Neuronal stem cell (in vitro differentiated cells): ENCODE measurements at regions not wholly inside any gene's neighbourhood (a gene's known extent, or its start where the extent isn't known, plus 50 kb on each side); places are given as distances from the start of the nearest gene placed in this dataset.

Experiments used
- DNase-seq: peaks from one replicate; pipeline ENCODE4 v3.0.0-alpha.2; 2013; ENCODE audit warnings: low spot score
- H2AFZ ChIP-seq: one replicate; pipeline ENCODE4 v1.6.1; 2013; ENCODE audit warnings: mild to moderate bottlenecking, low read length, inconsistent platforms
- H2AK5ac ChIP-seq: 2 replicates; pipeline ENCODE4 v1.6.1; 2013; ENCODE audit warnings: low read depth, mild to moderate bottlenecking, inconsistent platforms, low read length, moderate library complexity, mixed read lengths
- H2BK120ac ChIP-seq: 2 replicates; pipeline ENCODE4 v1.6.1; 2013; ENCODE audit warnings: low read depth, mild to moderate bottlenecking, inconsistent platforms, low read length, moderate library complexity, mixed read lengths
- H2BK12ac ChIP-seq: one replicate; pipeline ENCODE4 v1.6.1; 2013; ENCODE audit warnings: low read length, inconsistent platforms
- H2BK15ac ChIP-seq: 2 replicates; pipeline ENCODE4 v1.6.1; 2013; ENCODE audit warnings: mild to moderate bottlenecking, low read length, inconsistent platforms, mixed read lengths
- H2BK5ac ChIP-seq: one replicate; pipeline ENCODE4 v1.6.1; 2013; ENCODE audit warnings: inconsistent platforms, mild to moderate bottlenecking, low read length, moderate library complexity
- H3K14ac ChIP-seq: one replicate; pipeline ENCODE4 v1.6.1; 2013; ENCODE audit warnings: low read length, inconsistent platforms
- H3K18ac ChIP-seq: 2 replicates; pipeline ENCODE4 v1.6.1; 2013; ENCODE audit warnings: low read length, inconsistent platforms
- H3K23ac ChIP-seq: 2 replicates; pipeline ENCODE4 v1.6.1; 2013; ENCODE audit warnings: low read depth, mild to moderate bottlenecking, mixed read lengths, low read length, inconsistent platforms; ENCODE audit not compliant: poor library complexity
- H3K27ac ChIP-seq: replicated peaks from 3 replicates; pipeline ENCODE4 v1.5.1; 2013; ENCODE audit warnings: low read length, inconsistent platforms
- H3K27me3 ChIP-seq, 3 experiments: 2 replicates each; pipeline ENCODE4 v1.6.1; 2013; ENCODE audit warnings: low read length in 3 of 3, mild to moderate bottlenecking in 2 of 3, inconsistent platforms in 1 of 3, low read depth in 1 of 3, mixed read lengths in 1 of 3, moderate library complexity in 1 of 3; ENCODE audit not compliant: control insufficient read depth in 3 of 3, insufficient read depth in 3 of 3
- H3K36me3 ChIP-seq, 2 donors: replicated peaks in 1 of 2; 2 replicates each; pipeline ENCODE4 v1.6.1; 2013; ENCODE audit warnings: low read length in 2 of 2; ENCODE audit not compliant: control insufficient read depth in 2 of 2, insufficient read depth in 2 of 2
- H3K4ac ChIP-seq: 2 replicates; pipeline ENCODE4 v1.6.1; 2013; ENCODE audit warnings: inconsistent platforms, mild to moderate bottlenecking, low read length, moderate library complexity
- H3K4me1 ChIP-seq, 2 donors: 1 replicate in 1 of 2; 2 replicates in 1 of 2; pipeline ENCODE4 v1.6.1; 2013; ENCODE audit warnings: low read length in 2 of 2, low read depth in 1 of 2; ENCODE audit not compliant: control insufficient read depth in 2 of 2, insufficient read depth in 1 of 2
- H3K4me2 ChIP-seq: one replicate; pipeline ENCODE4 v1.6.1; 2013; ENCODE audit warnings: mild to moderate bottlenecking, low read length, inconsistent platforms; ENCODE audit not compliant: insufficient read depth, poor library complexity, severe bottlenecking
- H3K4me3 ChIP-seq, 2 donors: 2 replicates each; pipeline ENCODE4 v1.5.1; 2013; ENCODE audit warnings: low read length in 2 of 2, mild to moderate bottlenecking in 2 of 2, inconsistent platforms in 1 of 2, moderate library complexity in 1 of 2
- H3K79me1 ChIP-seq: one replicate; pipeline ENCODE4 v1.6.1; 2013; ENCODE audit warnings: low read depth, mild to moderate bottlenecking, inconsistent platforms, low read length, moderate library complexity
- H3K9ac ChIP-seq: one replicate; pipeline ENCODE4 v1.6.1; 2013; ENCODE audit warnings: mild to moderate bottlenecking, low read depth, low read length, inconsistent platforms; ENCODE audit not compliant: poor library complexity
- H3K9me3 ChIP-seq, 2 donors: replicated peaks in 1 of 2; 2 replicates each; pipeline versions ENCODE3 to v1.6.1; 2013; ENCODE audit warnings: low read length in 2 of 2, mild to moderate bottlenecking in 2 of 2, inconsistent platforms in 1 of 2, low read depth in 1 of 2, mixed read lengths in 1 of 2, moderate library complexity in 1 of 2; ENCODE audit not compliant: control insufficient read depth in 2 of 2, insufficient read depth in 1 of 2
- H4K8ac ChIP-seq: one replicate; pipeline ENCODE4 v1.6.1; 2013; ENCODE audit warnings: low read depth, mild to moderate bottlenecking, inconsistent platforms, low read length, moderate library complexity
- H4K91ac ChIP-seq: one replicate; pipeline ENCODE4 v1.6.1; 2013; ENCODE audit warnings: low read length, low read depth, mild to moderate bottlenecking, inconsistent platforms; ENCODE audit not compliant: poor library complexity
- WGBS, 2 donors: extraction: QIAGEN DNeasy Blood & Tissue Kit; methylation state at CpG; one replicate each; pipeline ENCODE4 v1.1.7; 2013; ENCODE audit warnings: missing lambda C conversion rate in 2 of 2, mixed read lengths in 1 of 2; ENCODE audit not compliant: insufficient read length in 2 of 2, insufficient replicate concordance in 1 of 2; ENCODE audit errors: extremely low coverage in 2 of 2; 5-methylcytosine and 5-hydroxymethylcytosine counted together

DNA sequence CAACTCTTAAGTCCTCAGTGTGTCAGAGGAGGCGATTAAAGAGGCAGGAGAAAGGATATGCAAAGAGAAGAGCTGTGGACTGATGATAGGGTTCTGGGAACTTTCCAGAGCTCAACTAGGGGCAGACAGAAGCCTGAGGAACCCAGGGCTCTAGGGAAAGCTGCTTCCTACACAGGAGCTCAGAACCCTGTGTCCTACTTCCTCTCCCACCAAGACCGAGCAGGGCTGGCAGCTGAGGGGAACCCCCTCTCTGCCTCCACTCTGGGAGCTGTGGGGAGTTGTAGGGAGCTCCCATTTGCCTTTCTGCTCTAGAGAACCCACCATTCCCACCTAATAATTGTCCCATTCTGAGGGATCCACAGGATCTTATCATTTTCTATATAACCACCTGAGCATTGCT, 674.3 kb downstream of the ACTL7B start:
- Histone ChIP-seq H3K9me3 (no peaks in the 10 kb centered on the region), H2BK12ac (no peak overlapping the region), H2BK120ac (no peak overlapping the region), H3K27ac (no peak overlapping the region), H3K4ac (no peak overlapping the region), H2AK5ac (no peak overlapping the region), H3K79me1 (no peaks in the 10 kb centered on the region), H2AFZ (no peak overlapping the region), H3K23ac (no peak overlapping the region), H2BK5ac (no peak overlapping the region), H3K9ac (no peak overlapping the region), H3K14ac (no peak overlapping the region), H4K91ac (no peak overlapping the region), H3K27me3 (no peaks in the 10 kb centered on the region), H3K4me1 (no peaks in the 10 kb centered on the region), H3K4me3 (no peak overlapping the region), H3K4me2 (no peak overlapping the region), H3K36me3 (no peaks in the 10 kb centered on the region), H2BK15ac (no peak overlapping the region), H4K8ac (no peak overlapping the region), H3K18ac (no peak overlapping the region)
- no peak for DNase-seq
- no CpG with 5 or more reads among the region's 2 CpGs for WGBS, 2 donors

- H4K91ac ChIP-seq = no peak overlapping the region
- H3K36me3 ChIP-seq = no peaks in the 10 kb centered on the region
These were observed 675.2 kb downstream of the ACTL7B start for GRCh38 chr9:108180541-108180940.

DNA sequence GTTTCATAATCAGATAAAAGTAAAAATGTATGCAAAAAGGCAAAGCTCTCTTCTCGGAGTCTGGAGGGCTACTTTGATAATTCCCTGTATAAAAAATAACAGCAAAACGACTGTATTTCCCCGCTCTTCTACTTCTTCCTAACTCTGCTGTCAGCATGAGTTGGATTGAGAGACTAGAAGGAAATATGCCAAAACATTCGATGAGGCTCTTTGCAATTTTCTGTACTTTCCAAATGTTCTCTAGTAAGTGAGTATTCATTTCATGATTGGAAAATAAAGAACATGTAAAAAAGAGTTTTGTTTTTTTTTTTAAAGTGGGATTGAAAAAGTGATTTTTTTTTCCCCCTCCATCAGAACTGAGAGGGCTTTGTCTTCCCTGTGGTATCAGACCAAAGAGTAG, 677.5 kb downstream of the ACTL7B start:
- H3K36me3 ChIP-seq = no peaks in the 10 kb centered on the region
- no peak overlapping the region for H3K4ac ChIP-seq
- no peak overlapping the region for H4K8ac ChIP-seq
- H4K91ac ChIP-seq = no peak overlapping the region
- H3K4me3 ChIP-seq = no peak overlapping the region
- H3K14ac ChIP-seq = no peak overlapping the region
- no peaks in the 10 kb centered on the region for H3K27me3 ChIP-seq
- H2BK15ac ChIP-seq = no peak overlapping the region
- no peak overlapping the region for H3K27ac ChIP-seq
- no peak overlapping the region for H2AFZ ChIP-seq
- H2BK12ac ChIP-seq = no peak overlapping the region
- no peak for DNase-seq
- no peak overlapping the region for H3K18ac ChIP-seq
- no peak overlapping the region for H3K9ac ChIP-seq
- H2BK120ac ChIP-seq = no peak overlapping the region
- no peaks in the 10 kb centered on the region for H3K4me1 ChIP-seq
- no peak overlapping the region for H2AK5ac ChIP-seq
- no peaks in the 10 kb centered on the region for H3K79me1 ChIP-seq
- no peaks in the 10 kb centered on the region for H3K9me3 ChIP-seq
- no peak overlapping the region for H2BK5ac ChIP-seq
- no peak overlapping the region for H3K23ac ChIP-seq
- WGBS, 2 donors = no CpG with 5 or more reads among the region's 4 CpGs
- H3K4me2 ChIP-seq = no peak overlapping the region

More at GRCh38 chr9:108180541-108180940, 675.2 kb downstream of the ACTL7B start:
- Histone ChIP-seq H2BK15ac (no peak overlapping the region), H3K4ac (no peak overlapping the region), H3K23ac (no peak overlapping the region), H3K14ac (no peak overlapping the region), H3K27ac (no peak overlapping the region), H2BK12ac (no peak overlapping the region), H4K8ac (no peak overlapping the region), H3K4me2 (no peak overlapping the region), H2BK120ac (no peak overlapping the region), H3K9me3 (no peaks in the 10 kb centered on the region), H3K9ac (no peak overlapping the region), H3K18ac (no peak overlapping the region), H3K79me1 (no peaks in the 10 kb centered on the region), H3K4me3 (no peak overlapping the region), H3K4me1 (no peaks in the 10 kb centered on the region), H2AK5ac (no peak overlapping the region), H2AFZ (no peak overlapping the region), H2BK5ac (no peak overlapping the region), H3K27me3 (no peaks in the 10 kb centered on the region)
- no CpG with 5 or more reads among the region's 1 CpG for WGBS, 2 donors
- no peak for DNase-seq

DNA sequence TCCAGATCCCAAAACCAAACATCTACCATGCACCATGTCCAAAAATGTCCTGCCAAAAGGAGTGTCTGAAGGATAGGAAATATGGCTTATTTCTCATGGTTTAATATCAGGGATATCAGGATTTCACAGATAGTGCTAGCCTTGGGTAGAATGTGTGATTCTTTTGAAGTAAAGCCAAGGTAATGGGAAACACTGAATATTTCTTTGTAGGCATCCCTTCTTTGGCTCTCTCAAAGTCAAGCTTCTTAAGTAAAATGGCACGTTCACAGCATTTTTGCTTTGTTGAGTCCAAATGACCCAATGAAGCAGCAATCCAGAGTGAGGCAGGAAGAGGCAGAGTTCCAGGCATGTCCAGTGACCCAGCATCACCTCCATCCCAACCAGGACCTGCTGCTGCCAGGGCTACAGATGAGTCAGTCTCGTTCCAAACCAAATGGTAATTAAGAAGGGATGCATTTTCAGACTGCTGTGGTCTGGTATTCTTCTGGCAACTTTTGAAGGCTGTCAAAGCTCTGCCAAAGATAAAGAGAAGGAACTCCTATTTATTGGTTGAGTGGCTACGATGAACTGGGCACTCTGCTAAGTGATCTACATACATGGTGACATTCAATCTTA, 678.8 kb upstream of the KLF4 start:
- Histone ChIP-seq H2AK5ac (no peak overlapping the region), H3K4me2 (no peak overlapping the region), H4K91ac (no peak overlapping the region), H3K36me3 (no peaks in the 10 kb centered on the region), H4K8ac (no peak overlapping the region), H3K14ac (no peak overlapping the region), H3K9ac (no peak overlapping the region), H2BK12ac (no peak overlapping the region), H3K4me3 (no peak overlapping the region), H3K27me3 (no peaks in the 10 kb centered on the region), H2AFZ (no peak overlapping the region), H2BK120ac (no peak overlapping the region), H3K9me3 (no peaks in the 10 kb centered on the region), H2BK15ac (no peak overlapping the region), H3K27ac (no peak overlapping the region), H2BK5ac (no peak overlapping the region), H3K4me1 (peaks cover 0 to 4% of the 10 kb centered on the region in 2 donors), H3K4ac (no peak overlapping the region), H3K79me1 (no peaks in the 10 kb centered on the region), H3K23ac (no peak overlapping the region), H3K18ac (no peak overlapping the region)
- DNase-seq = no peak
- no CpG with 5 or more reads among the region's 3 CpGs for WGBS, 2 donors
